CD4-positive, alpha-beta memory T cell (primary cell): ENCODE measurements at regions not wholly inside any gene's neighbourhood (a gene's known extent, or its start where the extent isn't known, plus 50 kb on each side); places are given as distances from the start of the nearest gene placed in this dataset.
"Not testable (repeated sequence)": the region's sequence is repeated elsewhere in the genome, so short reads cannot be mapped to it uniquely, and the experiment has no call there.

ENCODE experiments used
- CTCF ChIA-PET: fragments of 350-600 bp; sonication (Branson Sonifier 250); formaldehyde crosslinking; loops from one replicate; lab custom pipeline; 2021; ENCODE audit warnings: inconsistent platforms; ENCODE audit not compliant: partially characterized antibody; lab: Charles Lee
- POLR2A ChIA-PET: fragments of 350-600 bp; sonication (Branson Sonifier 250); formaldehyde crosslinking; loops from one replicate; lab custom pipeline; 2021; ENCODE audit not compliant: partially characterized antibody; lab: Charles Lee
- DNase-seq, 5 donors: peaks; one replicate each; pipeline versions ENCODE4 v3.0.0 to v3.0.0-alpha.2; 2020 to 2022; ENCODE audit warnings: mixed read lengths in 1 of 5
- H3K27ac ChIP-seq: one replicate; pipeline ENCODE4 v1.7.0; 2013; ENCODE audit warnings: low read depth, low read length
- H3K27me3 ChIP-seq: 2 replicates; pipeline ENCODE4 v1.7.0; 2013; ENCODE audit warnings: mild to moderate bottlenecking, low read length, moderate library complexity; ENCODE audit not compliant: insufficient read depth
- H3K36me3 ChIP-seq: 2 replicates; pipeline ENCODE4 v1.7.0; 2013; ENCODE audit warnings: mild to moderate bottlenecking, low read length, moderate library complexity; ENCODE audit not compliant: insufficient read depth
- H3K4me1 ChIP-seq: 2 replicates; pipeline ENCODE4 v1.7.0; 2013; ENCODE audit warnings: mild to moderate bottlenecking, low read length, moderate library complexity; ENCODE audit not compliant: insufficient read depth
- H3K4me3 ChIP-seq, 2 donors: one replicate each; pipeline ENCODE4 v1.7.0; 2013; ENCODE audit warnings: low read length in 2 of 2, mild to moderate bottlenecking in 1 of 2
- H3K9me3 ChIP-seq, 2 donors: one replicate each; pipeline ENCODE4 v1.7.0; 2013; ENCODE audit warnings: low read length in 2 of 2, control low read depth in 1 of 2; ENCODE audit not compliant: control insufficient read depth in 1 of 2
- H3K27ac Mint-ChIP-seq, 7 donors: one replicate each; pipeline ENCODE4 v1.8.0; 2020 to 2021; ENCODE audit warnings: mixed read lengths in 7 of 7, mild to moderate bottlenecking in 6 of 7, inconsistent platforms in 3 of 7, moderate library complexity in 3 of 7
- H3K27me3 Mint-ChIP-seq, 2 donors: one replicate each; pipeline ENCODE4 v1.8.0; 2020 to 2021; ENCODE audit warnings: mixed read lengths in 2 of 2
- H3K36me3 Mint-ChIP-seq, 2 donors: one replicate each; pipeline ENCODE4 v1.8.0; 2020 to 2021; ENCODE audit warnings: mixed read lengths in 2 of 2, inconsistent platforms in 1 of 2, mild to moderate bottlenecking in 1 of 2
- H3K4me1 Mint-ChIP-seq, 4 donors: one replicate each; pipeline ENCODE4 v1.8.0; 2020 to 2021; ENCODE audit warnings: mixed read lengths in 4 of 4, mild to moderate bottlenecking in 1 of 4
- H3K4me3 Mint-ChIP-seq, 8 donors: one replicate each; pipeline ENCODE4 v1.8.0; 2020 to 2021; ENCODE audit warnings: mixed read lengths in 8 of 8, mild to moderate bottlenecking in 7 of 8, moderate library complexity in 6 of 8, inconsistent platforms in 3 of 8
- H3K9me3 Mint-ChIP-seq, 8 donors: one replicate each; pipeline ENCODE4 v1.8.0; 2020 to 2021; ENCODE audit warnings: mixed read lengths in 8 of 8, mild to moderate bottlenecking in 5 of 8, inconsistent platforms in 3 of 8, moderate library complexity in 1 of 8
- intact Hi-C: fragments of 100-400 bp; cut with micrococcal nuclease; formaldehyde crosslinking; loops from one replicate; pipeline ENCODE4 v1.15.1; 2023

- Histone ChIP-seq H3K27me3 (no peaks in the 10 kb centered on the region), H3K36me3 (no peaks in the 10 kb centered on the region), H3K4me3 (no peak overlapping the region), H3K4me1 (no peaks in the 10 kb centered on the region), H3K27ac (no peak overlapping the region), H3K9me3 (no peaks in the 10 kb centered on the region)
- peaks cover 6 to 10% of the 10 kb centered on the region in 2 donors for H3K27me3 Mint-ChIP-seq
- intact Hi-C loops = no loop called here
- ChIA-PET CTCF (no interaction called here), POLR2A (no interaction called here)
- H3K4me1 Mint-ChIP-seq = peaks cover 0 to 6% (median 1%) of the 10 kb centered on the region in 4 donors
- peak overlapping the region in 1 of 8 donors; percentile 61 for H3K4me3 Mint-ChIP-seq
- peaks cover 0 to 28% (median 9%) of the 10 kb centered on the region in 8 donors for H3K9me3 Mint-ChIP-seq
- no peaks in the 10 kb centered on the region for H3K36me3 Mint-ChIP-seq
- H3K27ac Mint-ChIP-seq = no peak overlapping the region
- DNase-seq = no peak
Measured at GRCh38 chr19:34576292-34576691, 94.7 kb downstream of the WTIP start.

GRCh38 chr19:34575206-34575605 lies 93.6 kb downstream of the WTIP start:
- DNase-seq = no peak
- H3K9me3 Mint-ChIP-seq = peaks cover 3 to 35% (median 18%) of the 10 kb centered on the region in 8 donors
- Histone ChIP-seq H3K4me3 (no peak overlapping the region), H3K27ac (no peak overlapping the region), H3K9me3 (peaks cover 0 to 3% of the 10 kb centered on the region in 2 donors), H3K27me3 (no peaks in the 10 kb centered on the region), H3K36me3 (no peaks in the 10 kb centered on the region), H3K4me1 (no peaks in the 10 kb centered on the region)
- H3K4me1 Mint-ChIP-seq = peaks cover 0 to 6% (median 1%) of the 10 kb centered on the region in 4 donors
- peaks cover 0 to 4% of the 10 kb centered on the region in 2 donors for H3K36me3 Mint-ChIP-seq
- peaks cover 4 to 8% of the 10 kb centered on the region in 2 donors for H3K27me3 Mint-ChIP-seq
- no peak overlapping the region for H3K27ac Mint-ChIP-seq
- no peak overlapping the region for H3K4me3 Mint-ChIP-seq
- ChIA-PET CTCF (no interaction called here), POLR2A (no interaction called here)
- intact Hi-C loops = no loop called here

GRCh38 chr19:34574704-34575103 lies 93.1 kb downstream of the WTIP start:
- no peak overlapping the region for H3K27ac Mint-ChIP-seq
- Histone ChIP-seq H3K36me3 (no peaks in the 10 kb centered on the region), H3K27me3 (no peaks in the 10 kb centered on the region), H3K27ac (no peak overlapping the region), H3K4me1 (no peaks in the 10 kb centered on the region), H3K9me3 (peaks cover 0 to 6% of the 10 kb centered on the region in 2 donors), H3K4me3 (no peak overlapping the region)
- POLR2A ChIA-PET = no interaction called here
- intact Hi-C loops = no loop called here
- H3K4me3 Mint-ChIP-seq = no peak overlapping the region
- H3K27me3 Mint-ChIP-seq = peaks cover 4 to 8% of the 10 kb centered on the region in 2 donors
- H3K9me3 Mint-ChIP-seq = peaks cover 3 to 40% (median 21%) of the 10 kb centered on the region in 8 donors
- peaks cover 0 to 6% (median 1%) of the 10 kb centered on the region in 4 donors for H3K4me1 Mint-ChIP-seq
- H3K36me3 Mint-ChIP-seq = peaks cover 0 to 5% of the 10 kb centered on the region in 2 donors
- CTCF ChIA-PET = no interaction called here
- no peak for DNase-seq

GRCh38 chr19:34573226-34573864 lies 91.8 kb downstream of the WTIP start:
- Histone ChIP-seq H3K4me1 (no peaks in the 10 kb centered on the region), H3K27ac (no peak overlapping the region), H3K27me3 (no peaks in the 10 kb centered on the region), H3K36me3 (no peaks in the 10 kb centered on the region), H3K4me3 (no peak overlapping the region), H3K9me3 (peaks cover 0 to 6% of the 10 kb centered on the region in 2 donors)
- DNase-seq = no peak
- POLR2A ChIA-PET = no interaction called here
- Mint-ChIP-seq H3K4me3 (no peak overlapping the region), H3K27me3 (peaks cover 4 to 5% of the 10 kb centered on the region in 2 donors), H3K9me3 (peaks cover 3 to 54% (median 33%) of the 10 kb centered on the region in 8 donors), H3K4me1 (peaks cover 0 to 6% (median 1%) of the 10 kb centered on the region in 4 donors), H3K27ac (peak overlapping the region in 1 of 7 donors; percentile 35), H3K36me3 (peaks cover 2 to 5% of the 10 kb centered on the region in 2 donors)
- intact Hi-C loops = no loop called here
- CTCF ChIA-PET = no interaction called here

- H3K4me3 Mint-ChIP-seq, H3K4me1 ChIP-seq, intact Hi-C loops, H3K4me1 Mint-ChIP-seq, CTCF ChIA-PET, H3K27ac Mint-ChIP-seq, H3K4me3 ChIP-seq, H3K9me3 ChIP-seq, H3K27me3 Mint-ChIP-seq, H3K27ac ChIP-seq, DNase-seq, H3K36me3 ChIP-seq, H3K36me3 Mint-ChIP-seq, POLR2A ChIA-PET, H3K27me3 ChIP-seq: not testable (repeated sequence)
- peaks cover 6 to 79% (median 53%) of the 10 kb centered on the region in 8 donors for H3K9me3 Mint-ChIP-seq
Measured at GRCh38 chr19:34570140-34570539, 88.6 kb downstream of the WTIP start.

- DNase-seq, H3K4me3 ChIP-seq, H3K36me3 ChIP-seq, H3K27me3 ChIP-seq, CTCF ChIA-PET, H3K4me1 Mint-ChIP-seq, H3K27ac Mint-ChIP-seq, H3K9me3 ChIP-seq, H3K4me3 Mint-ChIP-seq, H3K4me1 ChIP-seq, POLR2A ChIA-PET, intact Hi-C loops, H3K36me3 Mint-ChIP-seq, H3K27ac ChIP-seq: not testable (repeated sequence)
- H3K27me3 Mint-ChIP-seq = peaks cover 10 to 16% of the 10 kb centered on the region in 2 donors
- peaks cover 5 to 46% (median 29%) of the 10 kb centered on the region in 8 donors for H3K9me3 Mint-ChIP-seq
Measured at GRCh38 chr19:34562344-34562743, 80.8 kb downstream of the WTIP start.
